IMR-90 (cell line): ENCODE measurements at regions not wholly inside any gene's neighbourhood (a gene's known extent, or its start where the extent isn't known, plus 50 kb on each side); places are given as distances from the start of the nearest gene placed in this dataset.

Source experiments
- ATAC-seq: fragments of 200-7000 bp; cut with Tn5 transposase; 2 replicates; pipeline ENCODE4 v1.9.1; 2020; ENCODE audit warnings: low read depth, mild to moderate bottlenecking, moderate library complexity
- BruUV-seq: library from RNA; stranded (reverse); fragments of 400-500 nt; replicated peaks from 2 replicates; lab custom pipeline; 2021; lab: Mats Ljungman, UMichigan
- CTCF ChIA-PET: fragments of 300-600 bp; formaldehyde crosslinking; extraction: SDS; loops from one replicate; lab custom pipeline; 2021; ENCODE audit warnings: antibody characterized with exemption; lab: Yijun Ruan, JAX
- POLR2A ChIA-PET: fragments of 300-600 bp; sonication (Branson Sonifier 250); formaldehyde crosslinking; loops from one replicate; lab custom pipeline; 2022; ENCODE audit warnings: antibody characterized with exemption; ENCODE audit not compliant: unreplicated experiment; lab: Charles Lee
- DNase-seq: peaks from one replicate; pipeline ENCODE4 v3.0.0; 2013
- H2AFZ ChIP-seq: replicated peaks from 2 replicates; pipeline ENCODE3; 2013; ENCODE audit warnings: low read length, mild to moderate bottlenecking; ENCODE audit not compliant: poor library complexity
- H2AK5ac ChIP-seq: 2 replicates; pipeline ENCODE4 v1.6.1; 2013; ENCODE audit warnings: low read depth, low read length, inconsistent platforms
- H2AK9ac ChIP-seq: replicated peaks from 2 replicates; pipeline ENCODE3; 2013; ENCODE audit warnings: mild to moderate bottlenecking, low read depth, low read length, moderate library complexity; ENCODE audit not compliant: poor library complexity
- H2BK120ac ChIP-seq: 2 replicates; pipeline ENCODE4 v1.6.1; 2013; ENCODE audit warnings: low read depth, low read length, inconsistent platforms
- H2BK15ac ChIP-seq: 3 replicates; pipeline ENCODE4 v1.6.1; 2013; ENCODE audit warnings: low read depth, low read length, inconsistent platforms
- H2BK20ac ChIP-seq: 2 replicates; pipeline ENCODE4 v1.6.1; 2013; ENCODE audit warnings: low read depth, mild to moderate bottlenecking, inconsistent platforms, low read length, moderate library complexity
- H2BK5ac ChIP-seq: 2 replicates; pipeline ENCODE4 v1.6.1; 2013; ENCODE audit warnings: mild to moderate bottlenecking, low read depth, low read length, inconsistent platforms; ENCODE audit not compliant: poor library complexity, severe bottlenecking
- H3K14ac ChIP-seq: replicated peaks from 2 replicates; pipeline ENCODE4 v1.6.1; 2013; ENCODE audit warnings: low read depth, low read length, inconsistent platforms
- H3K18ac ChIP-seq: 2 replicates; pipeline ENCODE4 v1.6.1; 2013; ENCODE audit warnings: low read depth, low read length, control low read depth
- H3K23ac ChIP-seq: 2 replicates; pipeline ENCODE4 v1.6.1; 2013; ENCODE audit warnings: low read depth, low read length, inconsistent platforms
- H3K27ac ChIP-seq: 2 replicates; pipeline ENCODE4 v1.5.1; 2013; ENCODE audit warnings: mild to moderate bottlenecking, control low read depth, low read length; ENCODE audit not compliant: insufficient read depth
- H3K27me3 ChIP-seq: 2 replicates; pipeline ENCODE4 v1.6.1; 2013; ENCODE audit warnings: low read length; ENCODE audit not compliant: control insufficient read depth, insufficient read depth
- H3K36me3 ChIP-seq: 2 replicates; pipeline ENCODE4 v1.6.1; 2013; ENCODE audit warnings: low read length, mixed read lengths; ENCODE audit not compliant: control insufficient read depth, insufficient read depth
- H3K4ac ChIP-seq: 2 replicates; pipeline ENCODE4 v1.6.1; 2013; ENCODE audit warnings: low read depth, low read length, inconsistent platforms
- H3K4me1 ChIP-seq: 2 replicates; pipeline ENCODE4 v1.6.1; 2013; ENCODE audit warnings: low read length, mixed read lengths; ENCODE audit not compliant: control insufficient read depth, insufficient read depth
- H3K4me2 ChIP-seq: 2 replicates; pipeline ENCODE4 v1.6.1; 2013; ENCODE audit warnings: low read depth, mild to moderate bottlenecking, control low read depth, low read length, moderate library complexity
- H3K4me3 ChIP-seq: 2 replicates; pipeline ENCODE4 v1.5.1; 2013; ENCODE audit warnings: low read depth, mild to moderate bottlenecking, control low read depth, low read length, moderate library complexity; ENCODE audit not compliant: insufficient read depth
- H3K56ac ChIP-seq: 2 replicates; pipeline ENCODE4 v1.6.1; 2013; ENCODE audit warnings: low read length, inconsistent platforms; ENCODE audit not compliant: insufficient read depth; ENCODE audit errors: extremely low read depth
- H3K79me1 ChIP-seq, 2 experiments: 2 replicates each; pipeline ENCODE4 v1.6.1; 2013; ENCODE audit warnings: low read length in 2 of 2, inconsistent platforms in 1 of 2, low read depth in 1 of 2
- H3K9ac ChIP-seq: 2 replicates; pipeline ENCODE4 v1.6.1; 2013; ENCODE audit warnings: low read depth, low read length, control low read depth
- H3K9me1 ChIP-seq: 2 replicates; pipeline ENCODE4 v1.6.1; 2013; ENCODE audit warnings: low read length, inconsistent platforms; ENCODE audit not compliant: insufficient read depth
- H3K9me3 ChIP-seq: 2 replicates; pipeline ENCODE4 v1.6.1; 2013; ENCODE audit warnings: low read length; ENCODE audit not compliant: control insufficient read depth, insufficient read depth
- H4K20me1 ChIP-seq: 2 replicates; pipeline ENCODE4 v1.6.1; 2013; ENCODE audit warnings: low read length, inconsistent platforms; ENCODE audit not compliant: insufficient read depth
- H4K5ac ChIP-seq: 2 replicates; pipeline ENCODE4 v1.6.1; 2013; ENCODE audit warnings: mild to moderate bottlenecking, low read depth, low read length, control low read depth
- H4K8ac ChIP-seq, 2 experiments: 2 replicates each; pipeline ENCODE4 v1.6.1; 2013; ENCODE audit warnings: low read depth in 2 of 2, low read length in 2 of 2, control low read depth in 1 of 2, inconsistent platforms in 1 of 2
- H4K91ac ChIP-seq: 2 replicates; pipeline ENCODE4 v1.6.1; 2013; ENCODE audit warnings: low read depth, low read length, inconsistent platforms; ENCODE audit not compliant: insufficient read depth
- BHLHE40 ChIP-seq: fragments of 150-350 bp; IDR thresholded peaks from 2 replicates; pipeline ENCODE4 v1.6.1; 2016; ENCODE audit warnings: mild to moderate bottlenecking, low read depth, low read length
- MAFK ChIP-seq: IDR thresholded peaks from 2 replicates; pipeline ENCODE4 v1.6.1; 2012; ENCODE audit warnings: low read depth, low read length, improper control_type of control experiment
- POLR2A ChIP-seq: IDR thresholded peaks from 2 replicates; pipeline ENCODE4 v1.6.1; 2012; ENCODE audit warnings: mild to moderate bottlenecking, low read depth, low read length
- RFX5 ChIP-seq: IDR thresholded peaks from 2 replicates; pipeline ENCODE4 v1.8.0; 2012; ENCODE audit warnings: low read depth, mild to moderate bottlenecking, low read length, moderate library complexity
- WGBS, 2 experiments: methylation state at CpG; one replicate each; pipeline versions ENCODE4 v1.1.5 to v1.1.7; 2013; ENCODE audit warnings: missing lambda C conversion rate in 2 of 2; ENCODE audit not compliant: insufficient read length in 1 of 2; ENCODE audit errors: extremely low coverage in 2 of 2; 5-methylcytosine and 5-hydroxymethylcytosine counted together
- dilution Hi-C: fragments of 300-500 bp; cut with HindIII; formaldehyde crosslinking; loops from one replicate; pipeline ENCODE4 v1.14.3; 2018; ENCODE audit warnings: low sequenced_read_pairs; ENCODE audit not compliant: unreplicated experiment
- in situ Hi-C: fragments of 300-500 bp; cut with MboI; formaldehyde crosslinking; loops from 3 replicates; pipeline ENCODE4 v1.14.3; 2019; ENCODE audit warnings: low sequenced_read_pairs, inconsistent platforms, mixed read lengths
- intact Hi-C: fragments of 100-400 bp; cut with micrococcal nuclease; formaldehyde crosslinking; loops from 2 replicates; pipeline ENCODE4 v1.10.0; 2022

DNA sequence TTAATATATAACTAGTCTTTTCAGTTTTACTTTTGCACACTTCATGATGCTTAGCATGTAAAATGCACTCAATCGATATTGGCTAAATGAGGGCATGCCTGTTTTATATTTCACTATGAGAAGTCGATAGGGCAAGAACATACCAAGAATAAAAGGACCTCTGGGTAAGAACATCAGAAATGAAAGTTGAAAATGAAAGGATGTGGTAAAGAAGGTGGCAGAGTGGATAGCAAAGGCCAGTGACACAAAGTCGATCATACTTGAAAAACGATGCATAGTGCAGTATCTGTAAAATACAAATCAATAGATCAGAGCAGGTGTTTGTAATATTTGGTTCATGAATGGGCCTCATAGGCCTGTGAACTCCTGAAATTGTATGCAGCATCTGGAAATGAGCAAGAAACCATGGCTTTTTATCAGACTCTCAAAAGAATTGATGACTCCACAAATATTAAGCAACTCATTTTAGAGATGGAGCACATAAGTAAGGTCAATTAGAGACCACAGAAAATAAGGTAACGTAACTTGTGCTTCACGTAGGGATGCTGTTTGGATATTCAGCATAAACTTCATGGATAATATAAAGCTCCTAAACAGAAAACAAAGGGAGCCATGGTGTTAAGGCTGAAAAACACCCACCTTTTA lies 653.4 kb downstream of the NYAP2 start:
- DNase-seq (no peak), ATAC-seq (no peak)
- Histone ChIP-seq H3K36me3 (no peaks in the 10 kb centered on the region), H2BK120ac (no peak overlapping the region), H3K18ac (no peak overlapping the region), H4K20me1 (no peaks in the 10 kb centered on the region), H2BK15ac (no peak overlapping the region), H2AFZ (no peak overlapping the region), H2AK9ac (no peak overlapping the region), H3K79me1 (no peaks in the 10 kb centered on the region), H3K23ac (no peak overlapping the region), H4K5ac (no peak overlapping the region), H3K9ac (no peak overlapping the region), H3K4me1 (peaks cover 2% of the 10 kb centered on the region), H4K8ac (no peak overlapping the region), H4K91ac (no peak overlapping the region), H3K4ac (no peak overlapping the region), H3K27me3 (no peaks in the 10 kb centered on the region), H3K27ac (no peak overlapping the region), H3K9me1 (no peaks in the 10 kb centered on the region), H3K14ac (no peak overlapping the region), H2BK20ac (no peak overlapping the region), H3K4me2 (no peak overlapping the region), H3K4me3 (no peak overlapping the region), H2AK5ac (no peak overlapping the region), H3K9me3 (no peaks in the 10 kb centered on the region), H3K56ac (no peak overlapping the region), H2BK5ac (no peak overlapping the region)
- no peak for TF ChIP-seq BHLHE40
- peak; percentile 75 for TF ChIP-seq MAFK
- TF ChIP-seq POLR2A, result no peak
- TF ChIP-seq RFX5, result no peak
- ChIA-PET CTCF (no interaction called here), POLR2A (no interaction called here)
- 100% methylated on average over 1 of the region's 6 CpGs; no CpG with 5 or more reads in 1 of the 2 experiments for WGBS, 2 experiments
- BruUV-seq, result no TSS peak
- dilution Hi-C loops, result no loop called here
- intact Hi-C loops, result no loop called here
- in situ Hi-C loops, result no loop called here
